Epithelial cell of esophagus (primary cell): ENCODE measurements at regions not wholly inside any gene's neighbourhood (a gene's known extent, or its start where the extent isn't known, plus 50 kb on each side); places are given as distances from the start of the nearest gene placed in this dataset.

Experiments
- DNase-seq: peaks from one replicate; pipeline ENCODE4 v3.0.0; 2010; ENCODE audit warnings: low read depth
- H3K4me3 ChIP-seq: 2 replicates; pipeline ENCODE4 v1.5.1; 2011; ENCODE audit warnings: mild to moderate bottlenecking, low read length, control low read depth
- CTCF ChIP-seq: IDR thresholded peaks from 2 replicates; pipeline ENCODE4 v1.5.1; 2011; ENCODE audit warnings: low read depth, mild to moderate bottlenecking, low read length, control low read depth, inconsistent platforms; ENCODE audit not compliant: insufficient read depth; ENCODE audit errors: missing control alignments

GRCh38 chr20:12040261-12040660 is 122.6 kb downstream of the BTBD3 start:
- TF ChIP-seq CTCF: no peak
- no peak for DNase-seq
- no peak overlapping the region for H3K4me3 ChIP-seq

GRCh38 chr20:12044969-12045368 is 127.3 kb downstream of the BTBD3 start:
- H3K4me3 ChIP-seq: no peak overlapping the region
- TF ChIP-seq CTCF: no peak
- DNase-seq: no peak

GRCh38 chr20:12047838-12048432 is 130.2 kb downstream of the BTBD3 start:
- H3K4me3 ChIP-seq: no peak overlapping the region
- DNase-seq: peak; percentile 67
- TF ChIP-seq CTCF: no peak

- TF ChIP-seq CTCF: no peak
- H3K4me3 ChIP-seq: no peak overlapping the region
- DNase-seq: no peak
Measured at GRCh38 chr20:12049125-12049524, 131.4 kb downstream of the BTBD3 start.

GRCh38 chr20:12051206-12052163 is 133.8 kb downstream of the BTBD3 start:
- no peak for DNase-seq
- H3K4me3 ChIP-seq: no peak overlapping the region
- no peak for TF ChIP-seq CTCF

GRCh38 chr20:12053353-12053752 is 135.7 kb downstream of the BTBD3 start:
- no peak overlapping the region for H3K4me3 ChIP-seq
- TF ChIP-seq CTCF: no peak
- DNase-seq: peak; percentile 62
